Keratinocyte (primary cell): ENCODE measurements at regions not wholly inside any gene's neighbourhood (a gene's known extent, or its start where the extent isn't known, plus 50 kb on each side); places are given as distances from the start of the nearest gene placed in this dataset.

Experiments
- DNase-seq: peaks from one replicate; pipeline ENCODE4 v3.0.0-alpha.2; 2011; ENCODE audit warnings: low read depth, missing footprints, low spot score
- FAIRE-seq: peaks from 2 replicates; lab custom pipeline; 2011; peaks lifted over from hg19 to GRCh38; lab: Jason Lieb, UNC
- H2AFZ ChIP-seq: 2 replicates; pipeline ENCODE4 v1.6.0; 2012; ENCODE audit warnings: low read length, control low read depth, inconsistent platforms; ENCODE audit not compliant: control insufficient read depth
- H3K27ac ChIP-seq: 2 replicates; pipeline ENCODE4 v1.5.1; 2011; ENCODE audit warnings: low read length; ENCODE audit not compliant: control insufficient read depth, insufficient read depth
- H3K27me3 ChIP-seq: 3 replicates; pipeline ENCODE4 v1.6.0; 2011; ENCODE audit warnings: low read length; ENCODE audit not compliant: control insufficient read depth, insufficient read depth; ENCODE audit errors: extremely low read depth
- H3K36me3 ChIP-seq, 2 experiments: 2 replicates in 1 of 2; 3 replicates in 1 of 2; pipeline ENCODE4 v1.5.1; 2011; ENCODE audit warnings: low read length in 2 of 2, mild to moderate bottlenecking in 1 of 2; ENCODE audit not compliant: control insufficient read depth in 2 of 2, insufficient read depth in 2 of 2; ENCODE audit errors: extremely low read depth in 1 of 2
- H3K4me1 ChIP-seq: 3 replicates; pipeline ENCODE4 v1.5.1; 2011; ENCODE audit warnings: low read length; ENCODE audit not compliant: control insufficient read depth, insufficient read depth; ENCODE audit errors: extremely low read depth
- H3K4me2 ChIP-seq: 3 replicates; pipeline ENCODE4 v1.6.0; 2011; ENCODE audit warnings: low read depth, low read length; ENCODE audit not compliant: control insufficient read depth, insufficient read depth; ENCODE audit errors: extremely low read depth
- H3K4me3 ChIP-seq, 3 experiments: fragments of 200-600 bp in 1 of 3; sonication (generic) in 1 of 3; 2 replicates in 2 of 3; 3 replicates in 1 of 3; pipeline ENCODE4 v1.5.1; 2011 to 2016; ENCODE audit warnings: low read length in 3 of 3, mild to moderate bottlenecking in 3 of 3, control low read depth in 2 of 3, inconsistent platforms in 1 of 3, low read depth in 1 of 3, mixed read lengths in 1 of 3, mixed run types in 1 of 3, moderate library complexity in 1 of 3; ENCODE audit not compliant: control insufficient read depth in 2 of 3, insufficient read depth in 2 of 3; ENCODE audit errors: extremely low read depth in 1 of 3
- H3K79me2 ChIP-seq: 2 replicates; pipeline ENCODE4 v1.6.0; 2012; ENCODE audit warnings: low read length; ENCODE audit not compliant: control insufficient read depth, insufficient read depth
- H3K9ac ChIP-seq: 3 replicates; pipeline ENCODE4 v1.6.0; 2011; ENCODE audit warnings: low read length; ENCODE audit not compliant: control insufficient read depth, insufficient read depth; ENCODE audit errors: extremely low read depth
- H3K9me1 ChIP-seq: 3 replicates; pipeline ENCODE4 v1.6.0; 2011; ENCODE audit warnings: low read length; ENCODE audit not compliant: control insufficient read depth, insufficient read depth; ENCODE audit errors: extremely low read depth
- H3K9me3 ChIP-seq: 2 replicates; pipeline ENCODE4 v1.5.1; 2012; ENCODE audit warnings: low read depth, low read length; ENCODE audit not compliant: control insufficient read depth
- H4K20me1 ChIP-seq: 3 replicates; pipeline ENCODE4 v1.6.0; 2011; ENCODE audit warnings: low read length; ENCODE audit not compliant: control insufficient read depth, insufficient read depth; ENCODE audit errors: extremely low read depth
- CTCF ChIP-seq, 3 experiments: IDR thresholded peaks in 1 of 3; conservative IDR thresholded peaks in 1 of 3; optimal IDR thresholded peaks in 1 of 3; 2 replicates in 2 of 3; 3 replicates in 1 of 3; pipeline versions ENCODE3 to v1.5.1; 2011; ENCODE audit warnings: low read length in 3 of 3, mild to moderate bottlenecking in 3 of 3, moderate library complexity in 2 of 3, control low read depth in 1 of 3, inconsistent platforms in 1 of 3; ENCODE audit not compliant: insufficient read depth in 2 of 3; ENCODE audit errors: extremely low read depth in 1 of 3
- EZH2 ChIP-seq: IDR thresholded peaks from one replicate; pipeline ENCODE4 v1.6.1; 2012; ENCODE audit warnings: inconsistent platforms, mild to moderate bottlenecking, low read length, moderate library complexity
- dilution Hi-C: fragments of 300-500 bp; cut with MboI; formaldehyde crosslinking; loops from one replicate; pipeline ENCODE4 v1.7.0; 2020; ENCODE audit warnings: low sequenced_read_pairs; ENCODE audit not compliant: extremely low pct_ligation_motif_present

- H3K4me3 ChIP-seq = no peak overlapping the region
- H3K4me2 ChIP-seq = peak overlapping the region; percentile 46
- H3K4me1 ChIP-seq = peaks cover 18% of the 10 kb centered on the region
- dilution Hi-C loops = no loop called here
- H3K79me2 ChIP-seq = no peaks in the 10 kb centered on the region
- TF ChIP-seq CTCF (optimal IDR thresholded peaks at IDR 0.05 in 1 of 3, IDR thresholded peaks at IDR 0.05 in 1 of 3, conservative IDR thresholded peaks at IDR 0.05 in 1 of 3; ENCODE audit: extremely low read depth in 1 of 3, insufficient read depth in 2 of 3, low read length in 3 of 3) (no peak), EZH2 (no peak)
- H2AFZ ChIP-seq = peak overlapping the region; percentile 58
- peak; percentile 98 for FAIRE-seq
- peak; percentile 80 for DNase-seq
- peak overlapping the region; percentile 55 for H3K27ac ChIP-seq
- H3K9me1 ChIP-seq = no peaks in the 10 kb centered on the region
- H4K20me1 ChIP-seq = no peaks in the 10 kb centered on the region
- H3K36me3 ChIP-seq = no peaks in the 10 kb centered on the region
- no peak overlapping the region for H3K9ac ChIP-seq
- H3K27me3 ChIP-seq = no peaks in the 10 kb centered on the region
- H3K9me3 ChIP-seq = no peaks in the 10 kb centered on the region
These were observed 139.6 kb upstream of the E2F8 start for GRCh38 chr11:19380375-19380774.

- Histone ChIP-seq H3K9me1 (no peaks in the 10 kb centered on the region), H3K4me3 (no peak overlapping the region), H3K27ac (no peak overlapping the region), H3K4me2 (no peak overlapping the region), H3K36me3 (no peaks in the 10 kb centered on the region), H3K9me3 (no peaks in the 10 kb centered on the region), H4K20me1 (no peaks in the 10 kb centered on the region), H3K9ac (no peak overlapping the region), H2AFZ (peak overlapping the region; percentile 3), H3K27me3 (no peaks in the 10 kb centered on the region), H3K4me1 (peaks cover 26% of the 10 kb centered on the region), H3K79me2 (no peaks in the 10 kb centered on the region)
- dilution Hi-C loops = no loop called here
- peak in 1 of 3 experiments; percentile 12 for TF ChIP-seq CTCF (optimal IDR thresholded peaks at IDR 0.05 in 1 of 3, IDR thresholded peaks at IDR 0.05 in 1 of 3, conservative IDR thresholded peaks at IDR 0.05 in 1 of 3; ENCODE audit: extremely low read depth in 1 of 3, insufficient read depth in 2 of 3, low read length in 3 of 3)
- no peak for TF ChIP-seq EZH2
- no peak for DNase-seq
- no peak for FAIRE-seq
These were observed 138.7 kb upstream of the E2F8 start for GRCh38 chr11:19379465-19379864.
